Liver (tissue), 3 donors: ENCODE measurements at regions not wholly inside any gene's neighbourhood (a gene's known extent, or its start where the extent isn't known, plus 50 kb on each side); places are given as distances from the start of the nearest gene placed in this dataset.

Experiments
- ATF3 ChIP-seq: IDR thresholded peaks from 2 replicates; pipeline ENCODE4 v1.6.1; 2016; ENCODE audit warnings: antibody characterized with exemption
- CTCF ChIP-seq: fragments of 150-350 bp; IDR thresholded peaks from 2 replicates; pipeline ENCODE4 v1.5.1; 2017; ENCODE audit warnings: improper control_type of control experiment, low read depth, low read length; ENCODE audit not compliant: missing input control
- EGR1 ChIP-seq, 2 donors: IDR thresholded peaks; 2 replicates each; pipeline ENCODE4 v1.6.1; 2016 to 2018; ENCODE audit warnings: antibody characterized with exemption in 2 of 2, low read depth in 2 of 2
- GABPA ChIP-seq, 2 donors: IDR thresholded peaks in 1 of 2; conservative IDR thresholded peaks in 1 of 2; 2 replicates each; pipeline ENCODE4 v1.6.1; 2016; ENCODE audit warnings: antibody characterized with exemption in 2 of 2, mild to moderate bottlenecking in 1 of 2, moderate library complexity in 1 of 2
- JUND ChIP-seq, 2 donors: IDR thresholded peaks; 2 replicates each; pipeline ENCODE4 v1.6.1; 2016; ENCODE audit warnings: antibody characterized with exemption in 2 of 2
- MAX ChIP-seq: IDR thresholded peaks from 2 replicates; pipeline ENCODE4 v1.6.1; 2016; ENCODE audit warnings: antibody characterized with exemption
- NR2F2 ChIP-seq: IDR thresholded peaks from 2 replicates; pipeline ENCODE4 v1.6.1; 2016; ENCODE audit warnings: antibody characterized with exemption
- RAD21 ChIP-seq, 2 donors: IDR thresholded peaks; 2 replicates each; pipeline ENCODE4 v1.6.1; 2016; ENCODE audit warnings: antibody characterized with exemption in 2 of 2, mild to moderate bottlenecking in 2 of 2
- RXRA ChIP-seq, 2 donors: IDR thresholded peaks; 2 replicates each; pipeline ENCODE4 v1.6.1; 2017 to 2018; ENCODE audit warnings: antibody characterized with exemption in 2 of 2, mild to moderate bottlenecking in 1 of 2
- SP1 ChIP-seq: IDR thresholded peaks from 2 replicates; pipeline ENCODE4 v1.6.1; 2018; ENCODE audit warnings: antibody characterized with exemption, mild to moderate bottlenecking
- TAF1 ChIP-seq: conservative IDR thresholded peaks from 2 replicates; pipeline ENCODE4 v1.6.1; 2016; ENCODE audit warnings: antibody characterized with exemption, mild to moderate bottlenecking
- YY1 ChIP-seq: IDR thresholded peaks from 2 replicates; pipeline ENCODE4 v1.6.1; 2016; ENCODE audit warnings: antibody characterized with exemption, mild to moderate bottlenecking
- ZBTB33 ChIP-seq: IDR thresholded peaks from 2 replicates; pipeline ENCODE4 v1.6.1; 2016; ENCODE audit warnings: antibody characterized with exemption
- TF ChIP-seq, protein P1 (sequence below): IDR thresholded peaks from 2 replicates; pipeline ENCODE4 v1.6.1; 2016; ENCODE audit warnings: antibody characterized with exemption, mild to moderate bottlenecking
- donor health status: healthy.
- donor health status: healthy.

DNA sequence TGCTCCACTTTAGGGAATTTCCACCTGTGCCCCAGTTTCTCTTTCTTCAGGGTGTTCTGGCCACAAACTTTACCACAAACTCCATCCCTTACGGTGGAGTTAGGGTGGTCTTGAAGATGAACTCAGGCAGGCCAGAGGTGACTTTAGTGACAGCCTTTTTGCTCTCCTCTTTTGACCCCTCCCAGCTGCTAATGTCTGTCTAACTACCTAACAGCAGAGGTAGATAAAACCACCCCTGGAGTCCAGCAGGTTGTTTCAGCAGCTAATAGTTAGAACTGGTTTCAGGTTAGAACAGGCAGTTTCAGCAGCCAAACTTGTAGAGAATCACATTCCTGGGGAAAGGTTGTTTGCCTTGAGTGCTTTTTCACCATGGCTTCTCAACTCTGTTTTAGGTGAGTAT, 971.3 kb upstream of the CDH18 start:
- TF ChIP-seq EGR1 (IDR thresholded peaks at IDR 0.05; ENCODE audit: low read depth in 2 of 2) (no peak), RAD21 (IDR thresholded peaks at IDR 0.05) (no peak), RXRA (IDR thresholded peaks at IDR 0.05) (no peak), CTCF (no peak), ZBTB33 (no peak), TAF1 (no peak), MAX (no peak), YY1 (no peak), GABPA (IDR thresholded peaks at IDR 0.05 in 1 of 2, conservative IDR thresholded peaks at IDR 0.05 in 1 of 2) (no peak), JUND (IDR thresholded peaks at IDR 0.05) (no peak), NR2F2 (no peak), ATF3 (no peak), SP1 (no peak)
- TF ChIP-seq, protein P1, sequence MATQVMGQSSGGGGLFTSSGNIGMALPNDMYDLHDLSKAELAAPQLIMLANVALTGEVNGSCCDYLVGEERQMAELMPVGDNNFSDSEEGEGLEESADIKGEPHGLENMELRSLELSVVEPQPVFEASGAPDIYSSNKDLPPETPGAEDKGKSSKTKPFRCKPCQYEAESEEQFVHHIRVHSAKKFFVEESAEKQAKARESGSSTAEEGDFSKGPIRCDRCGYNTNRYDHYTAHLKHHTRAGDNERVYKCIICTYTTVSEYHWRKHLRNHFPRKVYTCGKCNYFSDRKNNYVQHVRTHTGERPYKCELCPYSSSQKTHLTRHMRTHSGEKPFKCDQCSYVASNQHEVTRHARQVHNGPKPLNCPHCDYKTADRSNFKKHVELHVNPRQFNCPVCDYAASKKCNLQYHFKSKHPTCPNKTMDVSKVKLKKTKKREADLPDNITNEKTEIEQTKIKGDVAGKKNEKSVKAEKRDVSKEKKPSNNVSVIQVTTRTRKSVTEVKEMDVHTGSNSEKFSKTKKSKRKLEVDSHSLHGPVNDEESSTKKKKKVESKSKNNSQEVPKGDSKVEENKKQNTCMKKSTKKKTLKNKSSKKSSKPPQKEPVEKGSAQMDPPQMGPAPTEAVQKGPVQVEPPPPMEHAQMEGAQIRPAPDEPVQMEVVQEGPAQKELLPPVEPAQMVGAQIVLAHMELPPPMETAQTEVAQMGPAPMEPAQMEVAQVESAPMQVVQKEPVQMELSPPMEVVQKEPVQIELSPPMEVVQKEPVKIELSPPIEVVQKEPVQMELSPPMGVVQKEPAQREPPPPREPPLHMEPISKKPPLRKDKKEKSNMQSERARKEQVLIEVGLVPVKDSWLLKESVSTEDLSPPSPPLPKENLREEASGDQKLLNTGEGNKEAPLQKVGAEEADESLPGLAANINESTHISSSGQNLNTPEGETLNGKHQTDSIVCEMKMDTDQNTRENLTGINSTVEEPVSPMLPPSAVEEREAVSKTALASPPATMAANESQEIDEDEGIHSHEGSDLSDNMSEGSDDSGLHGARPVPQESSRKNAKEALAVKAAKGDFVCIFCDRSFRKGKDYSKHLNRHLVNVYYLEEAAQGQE = no peak
